Esophagus muscularis mucosa (tissue), 4 donors: ENCODE measurements at regions not wholly inside any gene's neighbourhood (a gene's known extent, or its start where the extent isn't known, plus 50 kb on each side); places are given as distances from the start of the nearest gene placed in this dataset.

Source experiments
- DNase-seq: peaks from one replicate; pipeline ENCODE4 v3.0.0-alpha.2; 2017; ENCODE audit errors: extremely low spot score
- H3K27ac ChIP-seq, 4 donors: fragments of 200-600 bp; sonication (generic); replicated peaks in 1 of 4; 1 replicate in 3 of 4; 2 replicates in 1 of 4; pipeline ENCODE4 v1.5.1; 2016 to 2019; ENCODE audit warnings: mild to moderate bottlenecking in 1 of 4
- H3K27me3 ChIP-seq, 4 donors: fragments of 200-600 bp; sonication (generic); one replicate each; pipeline versions ENCODE4 v1.5.1 to v1.6.0; 2016 to 2019
- H3K36me3 ChIP-seq, 4 donors: fragments of 200-600 bp; sonication (generic); one replicate each; pipeline ENCODE4 v1.5.1; 2016 to 2019
- H3K4me1 ChIP-seq, 4 donors: fragments of 200-600 bp; sonication (generic); one replicate each; pipeline ENCODE4 v1.5.1; 2016 to 2019
- H3K4me3 ChIP-seq, 4 donors: fragments of 200-600 bp; sonication (generic); 1 replicate in 2 of 4; 2 replicates in 2 of 4; pipeline ENCODE4 v1.5.1; 2016 to 2019; ENCODE audit warnings: mild to moderate bottlenecking in 4 of 4, moderate library complexity in 1 of 4
- H3K9me3 ChIP-seq, 4 donors: fragments of 200-600 bp; sonication (generic); 1 replicate in 3 of 4; 2 replicates in 1 of 4; pipeline ENCODE4 v1.5.1; 2016 to 2019
- CTCF ChIP-seq, 3 experiments: fragments of 200-600 bp in 2 of 3; fragments of 450-650 bp in 1 of 3; sonication (generic) in 2 of 3; IDR thresholded peaks; one replicate each; pipeline ENCODE4 v1.5.1; 2017 to 2019; ENCODE audit warnings: antibody characterized with exemption in 3 of 3, mild to moderate bottlenecking in 2 of 3, moderate library complexity in 1 of 3
- EP300 ChIP-seq: sonication (generic); formaldehyde crosslinking; IDR thresholded peaks from one replicate; pipeline ENCODE4 v1.6.1; 2017; ENCODE audit warnings: antibody characterized with exemption
- POLR2A ChIP-seq: fragments of 450-650 bp; IDR thresholded peaks from one replicate; pipeline ENCODE4 v1.6.1; 2017; ENCODE audit warnings: antibody characterized with exemption, moderate library complexity, mild to moderate bottlenecking, low read depth
- POLR2AphosphoS5 ChIP-seq, 2 donors: sonication (generic); formaldehyde crosslinking; IDR thresholded peaks; one replicate each; pipeline ENCODE4 v1.6.1; 2017; ENCODE audit warnings: antibody characterized with exemption in 2 of 2
- WGBS: methylation state at CpG from one replicate; pipeline ENCODE4 v1.1.5; 2018; 5-methylcytosine and 5-hydroxymethylcytosine counted together
- intact Hi-C: fragments of 100-400 bp; cut with DNase I; formaldehyde crosslinking; loops from one replicate; pipeline ENCODE4 v1.15.1; 2023

- H3K4me3 ChIP-seq, result no peak overlapping the region
- H3K36me3 ChIP-seq, result no peaks in the 10 kb centered on the region
- no peak overlapping the region for H3K27ac ChIP-seq
- intact Hi-C loops, result no loop called here
- no peak for DNase-seq
- no peaks in the 10 kb centered on the region for H3K27me3 ChIP-seq
- no peaks in the 10 kb centered on the region for H3K9me3 ChIP-seq
- no peak for TF ChIP-seq POLR2A
- no peak for TF ChIP-seq EP300
- TF ChIP-seq POLR2AphosphoS5 (IDR thresholded peaks at IDR 0.05), result no peak
- no peak for TF ChIP-seq CTCF (IDR thresholded peaks at IDR 0.05)
- H3K4me1 ChIP-seq, result no peaks in the 10 kb centered on the region
Observed at GRCh38 chr4:43238585-43238984, 346.1 kb downstream of the GRXCR1 start.

DNA sequence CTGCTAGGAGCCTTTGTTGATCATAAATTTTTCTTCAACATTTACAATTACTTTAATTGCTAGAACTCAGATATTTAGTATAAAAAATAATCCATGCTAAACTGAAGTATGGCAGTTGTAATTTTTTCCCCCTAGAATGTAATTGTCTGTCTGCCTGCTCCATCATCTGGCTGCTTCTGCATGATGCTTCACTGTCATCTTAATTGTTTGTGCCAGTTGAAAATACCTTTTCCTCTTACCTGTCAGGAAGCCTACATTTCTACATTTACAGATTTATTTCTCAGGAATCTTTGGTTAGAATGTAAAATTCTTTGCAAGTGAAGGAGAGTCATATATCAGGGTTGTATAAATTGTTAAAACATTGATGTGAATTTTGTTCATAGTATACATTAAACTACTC, 348.6 kb downstream of the GRXCR1 start:
- intact Hi-C loops, result no loop called here
- no peaks in the 10 kb centered on the region for H3K9me3 ChIP-seq
- no peak for DNase-seq
- H3K4me1 ChIP-seq, result no peaks in the 10 kb centered on the region
- TF ChIP-seq CTCF (IDR thresholded peaks at IDR 0.05) (no peak), POLR2A (no peak)
- H3K27me3 ChIP-seq, result no peaks in the 10 kb centered on the region
- no peak overlapping the region for H3K4me3 ChIP-seq
- no peaks in the 10 kb centered on the region for H3K36me3 ChIP-seq
- no peak overlapping the region for H3K27ac ChIP-seq

GRCh38 chr4:43242606-43243005, 350.1 kb downstream of the GRXCR1 start:
- intact Hi-C loops, result no loop called here
- DNase-seq, result no peak
- Histone ChIP-seq H3K36me3 (no peaks in the 10 kb centered on the region), H3K4me1 (no peaks in the 10 kb centered on the region), H3K27ac (no peak overlapping the region), H3K4me3 (no peak overlapping the region), H3K27me3 (no peaks in the 10 kb centered on the region), H3K9me3 (no peaks in the 10 kb centered on the region)
- 52% methylated on average over 2 of the region's 2 CpGs for WGBS
- TF ChIP-seq CTCF (IDR thresholded peaks at IDR 0.05), result no peak
- no peak for TF ChIP-seq POLR2AphosphoS5 (IDR thresholded peaks at IDR 0.05)
- TF ChIP-seq POLR2A, result no peak

- intact Hi-C loops, result no loop called here
- 87% methylated on average over 4 of the region's 4 CpGs for WGBS
Observed at GRCh38 chr4:43243433-43244116, 351.1 kb downstream of the GRXCR1 start.

More at GRCh38 chr4:43243433-43244116, 351.1 kb downstream of the GRXCR1 start:
- H3K27me3 ChIP-seq, result no peaks in the 10 kb centered on the region
- H3K4me3 ChIP-seq, result no peak overlapping the region
- no peaks in the 10 kb centered on the region for H3K4me1 ChIP-seq
- no peak for DNase-seq
- no peak overlapping the region for H3K27ac ChIP-seq
- TF ChIP-seq EP300 (no peak), CTCF (IDR thresholded peaks at IDR 0.05) (no peak), POLR2AphosphoS5 (IDR thresholded peaks at IDR 0.05) (no peak), POLR2A (no peak)
- no peaks in the 10 kb centered on the region for H3K9me3 ChIP-seq
- no peaks in the 10 kb centered on the region for H3K36me3 ChIP-seq
